ENCODE measurements at regions not wholly inside any gene's neighbourhood (a gene's known extent, or its start where the extent isn't known, plus 50 kb on each side); places are given as distances from the start of the nearest gene placed in this dataset.

- intact Hi-C loops (cut with micrococcal nuclease) = no loop called here
- Histone ChIP-seq H3K4me2 (replicated peaks; ENCODE audit: low read depth, low read length, poor library complexity, severe bottlenecking) (no peak overlapping the region), H4K20me1 (ENCODE audit: control insufficient read depth, insufficient read depth, low read length, poor library complexity, severe bottlenecking) (no peaks in the 10 kb centered on the region), H3K4me1 (ENCODE audit: control insufficient read depth in 2 of 2, insufficient read depth in 2 of 2, low read length in 2 of 2) (no peaks in the 10 kb centered on the region), H3K27me3 (replicated peaks in 1 of 4; ENCODE audit: control extremely low read depth in 1 of 4, control insufficient read depth in 3 of 4, insufficient read depth in 4 of 4, low read length in 3 of 4) (no peaks in the 10 kb centered on the region), H3K36me3 (replicated peaks in 1 of 2; ENCODE audit: control extremely low read depth in 1 of 2, control insufficient read depth in 1 of 2, extremely low read depth in 1 of 2, insufficient read depth in 2 of 2, low read length in 1 of 2) (no peaks in the 10 kb centered on the region), H3K27ac (ENCODE audit: low read length in 2 of 2) (no peak overlapping the region), H2AFZ (ENCODE audit: insufficient read depth, low read depth, low read length, poor library complexity, severe bottlenecking) (no peak overlapping the region), H3K79me2 (ENCODE audit: control insufficient read depth, insufficient read depth, low read length) (no peaks in the 10 kb centered on the region), H3K9ac (ENCODE audit: low read length) (no peak overlapping the region), H3K4me3 (ENCODE audit: control extremely low read depth in 1 of 5, extremely low read depth in 1 of 5, insufficient read depth in 1 of 5, low read depth in 2 of 5, low read length in 4 of 5) (no peak overlapping the region), H3K9me3 (ENCODE audit: control extremely low read depth in 1 of 3, control insufficient read depth in 2 of 3, insufficient read depth in 1 of 3, low read length in 2 of 3) (no peaks in the 10 kb centered on the region)
- no peak overlapping the region for H3K4me3 Mint-ChIP-seq
- H3K4me1 Mint-ChIP-seq = no peaks in the 10 kb centered on the region
- TF ChIP-seq CTCF (IDR thresholded peaks at IDR 0.05) (no peak), EZH2 (IDR thresholded peaks at IDR 0.05; ENCODE audit: borderline replicate concordance, insufficient read depth, low read depth, low read length, poor library complexity, severe bottlenecking) (no peak)
- no peaks in the 10 kb centered on the region for H3K9me3 Mint-ChIP-seq (ENCODE audit: insufficient read depth)
- WGBS (ENCODE audit: insufficient coverage) = 93% methylated on average over 3 of the region's 4 CpGs
- no peaks in the 10 kb centered on the region for H3K27me3 Mint-ChIP-seq
- ChIA-PET POLR2A (no interaction called here), CTCF (no interaction called here)
- ATAC-seq (ENCODE audit: low read depth) (no peak), DNase-seq (no peak)
- no peak overlapping the region for H3K27ac Mint-ChIP-seq
Measured at GRCh38 chr1:214897581-214897980, 185.0 kb upstream of the KCNK2 start.

- ATAC-seq (ENCODE audit: low read depth) (no peak), DNase-seq (no peak)
- no peaks in the 10 kb centered on the region for H3K4me1 ChIP-seq (ENCODE audit: control insufficient read depth in 2 of 2, insufficient read depth in 2 of 2, low read length in 2 of 2)
- H3K27me3 Mint-ChIP-seq = no peaks in the 10 kb centered on the region
- intact Hi-C loops (cut with micrococcal nuclease) = no loop called here
- no peaks in the 10 kb centered on the region for H3K27me3 ChIP-seq (replicated peaks in 1 of 4; ENCODE audit: control extremely low read depth in 1 of 4, control insufficient read depth in 3 of 4, insufficient read depth in 4 of 4, low read length in 3 of 4)
- no peaks in the 10 kb centered on the region for H3K4me1 Mint-ChIP-seq
- H3K4me2 ChIP-seq (replicated peaks; ENCODE audit: low read depth, low read length, poor library complexity, severe bottlenecking) = no peak overlapping the region
- H3K27ac ChIP-seq (ENCODE audit: low read length in 2 of 2) = no peak overlapping the region
- H3K4me3 ChIP-seq (ENCODE audit: control extremely low read depth in 1 of 5, extremely low read depth in 1 of 5, insufficient read depth in 1 of 5, low read depth in 2 of 5, low read length in 4 of 5) = no peak overlapping the region
- ChIA-PET CTCF (no interaction called here), POLR2A (no interaction called here)
- 96% methylated on average over 7 of the region's 8 CpGs for WGBS (ENCODE audit: insufficient coverage)
- H4K20me1 ChIP-seq (ENCODE audit: control insufficient read depth, insufficient read depth, low read length, poor library complexity, severe bottlenecking) = no peaks in the 10 kb centered on the region
- TF ChIP-seq CTCF (IDR thresholded peaks at IDR 0.05) = no peak
- no peak for TF ChIP-seq EZH2 (IDR thresholded peaks at IDR 0.05; ENCODE audit: borderline replicate concordance, insufficient read depth, low read depth, low read length, poor library complexity, severe bottlenecking)
- H3K4me3 Mint-ChIP-seq = no peak overlapping the region
- H3K9ac ChIP-seq (ENCODE audit: low read length) = no peak overlapping the region
- H3K9me3 ChIP-seq (ENCODE audit: control extremely low read depth in 1 of 3, control insufficient read depth in 2 of 3, insufficient read depth in 1 of 3, low read length in 2 of 3) = no peaks in the 10 kb centered on the region
- H2AFZ ChIP-seq (ENCODE audit: insufficient read depth, low read depth, low read length, poor library complexity, severe bottlenecking) = no peak overlapping the region
- H3K79me2 ChIP-seq (ENCODE audit: control insufficient read depth, insufficient read depth, low read length) = no peaks in the 10 kb centered on the region
- no peaks in the 10 kb centered on the region for H3K9me3 Mint-ChIP-seq (ENCODE audit: insufficient read depth)
- H3K27ac Mint-ChIP-seq = no peak overlapping the region
- no peaks in the 10 kb centered on the region for H3K36me3 ChIP-seq (replicated peaks in 1 of 2; ENCODE audit: control extremely low read depth in 1 of 2, control insufficient read depth in 1 of 2, extremely low read depth in 1 of 2, insufficient read depth in 2 of 2, low read length in 1 of 2)
Measured at GRCh38 chr1:214898161-214898560, 184.4 kb upstream of the KCNK2 start.
